ENCODE measurements at regions not wholly inside any gene's neighbourhood (a gene's known extent, or its start where the extent isn't known, plus 50 kb on each side); places are given as distances from the start of the nearest gene placed in this dataset.

DNA sequence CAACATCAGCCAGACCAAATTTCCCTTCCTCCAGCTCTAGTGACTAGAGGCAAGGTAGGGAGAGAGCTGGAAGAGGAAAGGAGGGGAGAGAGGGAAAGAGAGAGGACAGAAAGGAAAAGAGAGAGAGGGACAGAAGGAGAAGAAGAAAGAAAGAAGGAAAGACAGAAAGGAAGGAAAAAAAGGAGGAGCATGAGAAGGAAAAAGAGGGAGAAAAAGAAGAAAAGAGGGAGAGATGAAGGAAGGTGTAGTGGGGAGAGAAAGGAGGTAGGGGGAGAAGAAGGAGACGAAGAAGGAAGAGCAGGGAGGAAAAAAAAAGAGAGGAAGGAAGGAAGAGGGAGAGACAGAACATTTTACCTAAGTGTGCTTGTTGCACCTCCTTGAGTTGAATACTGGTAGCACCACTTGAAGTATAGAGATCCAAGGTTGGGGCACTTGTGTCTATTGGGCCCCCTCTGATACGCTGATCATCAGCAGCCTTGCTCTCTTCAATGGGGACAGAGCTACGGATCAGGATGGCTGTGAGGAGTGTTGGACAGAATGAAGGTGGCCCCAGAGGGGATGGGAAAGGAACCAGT lies 232.5 kb downstream of the SUDS3 start:
- no peak for DNase-seq (ENCODE audit: low read depth)

DNA sequence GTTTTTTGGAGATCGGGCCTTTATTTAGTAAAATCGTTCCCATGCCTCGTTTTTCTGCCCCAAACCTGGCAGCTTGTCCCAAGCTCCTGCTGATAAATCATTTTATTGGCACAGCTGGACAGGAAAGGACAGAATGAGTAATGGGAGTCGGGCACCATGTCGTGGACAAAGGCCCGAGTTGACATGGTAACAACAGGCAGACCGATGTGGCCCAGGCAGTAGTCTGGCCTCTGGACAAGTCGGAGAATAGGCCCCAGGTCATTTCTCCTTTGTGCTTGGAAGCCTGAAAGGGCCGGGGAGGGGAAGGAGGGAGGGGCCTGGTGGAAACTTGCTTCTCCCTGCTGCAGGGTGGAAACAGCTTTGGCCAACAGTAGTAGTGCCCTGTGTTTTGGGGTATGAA lies 234.9 kb downstream of the SUDS3 start:
- no peak for DNase-seq (ENCODE audit: low read depth)

DNA sequence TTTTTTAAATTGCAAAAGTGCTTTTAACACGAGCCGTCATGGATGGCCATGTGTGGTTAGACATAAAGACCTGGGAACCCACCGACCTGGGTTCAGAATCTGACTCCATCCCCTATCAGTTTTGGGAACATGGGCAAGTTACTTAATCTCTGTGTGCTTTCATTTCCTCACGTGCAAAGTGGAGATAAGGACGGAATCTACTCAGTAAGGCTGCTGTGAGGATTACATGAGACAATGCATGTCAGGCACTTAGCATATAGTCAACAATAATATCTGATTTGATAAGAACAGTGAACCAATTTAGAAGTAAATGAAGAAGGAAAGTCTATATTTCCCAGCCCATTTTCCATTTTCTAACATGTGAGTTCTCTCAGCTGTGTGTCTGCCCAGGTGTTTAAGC lies 235.4 kb downstream of the SUDS3 start:
- no peak for DNase-seq (ENCODE audit: low read depth)

- DNase-seq (ENCODE audit: low read depth) = no peak
Observed at GRCh38 chr12:118617611-118618450, 241.5 kb downstream of the SUDS3 start.

GRCh38 chr12:118618695-118619094 lies 242.3 kb downstream of the SUDS3 start:
- DNase-seq (ENCODE audit: low read depth) = no peak

DNA sequence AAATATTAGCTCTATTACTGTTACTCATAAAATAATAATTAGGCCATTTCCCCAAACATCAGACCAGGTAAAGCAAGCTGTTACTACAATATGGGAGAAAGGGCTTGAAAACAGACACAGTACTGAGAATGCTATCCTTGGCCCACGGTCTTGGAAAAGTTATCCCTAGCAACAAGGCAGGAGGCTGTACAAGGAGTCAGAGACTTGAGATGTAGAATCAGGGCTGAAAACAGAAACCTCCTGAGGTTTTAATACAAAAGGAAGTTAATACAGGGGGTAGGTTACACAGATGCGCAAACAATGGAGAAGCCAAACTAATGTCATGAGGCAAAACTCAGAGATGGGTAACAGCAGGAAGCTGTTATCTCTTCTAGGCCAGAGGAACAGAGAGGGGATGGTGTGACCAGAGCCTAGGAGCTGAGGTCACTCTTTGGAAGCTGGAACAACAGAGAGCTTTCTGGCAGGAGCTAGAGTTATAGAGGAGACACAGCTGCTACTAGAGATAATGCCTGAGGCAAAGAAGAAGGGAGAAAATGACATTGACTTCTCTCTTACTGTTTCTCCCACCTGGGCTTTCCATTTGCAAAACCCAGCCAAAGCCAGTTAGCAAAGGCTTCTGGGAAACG lies 248.8 kb downstream of the SUDS3 start:
- DNase-seq (ENCODE audit: low read depth) = no peak

DNA sequence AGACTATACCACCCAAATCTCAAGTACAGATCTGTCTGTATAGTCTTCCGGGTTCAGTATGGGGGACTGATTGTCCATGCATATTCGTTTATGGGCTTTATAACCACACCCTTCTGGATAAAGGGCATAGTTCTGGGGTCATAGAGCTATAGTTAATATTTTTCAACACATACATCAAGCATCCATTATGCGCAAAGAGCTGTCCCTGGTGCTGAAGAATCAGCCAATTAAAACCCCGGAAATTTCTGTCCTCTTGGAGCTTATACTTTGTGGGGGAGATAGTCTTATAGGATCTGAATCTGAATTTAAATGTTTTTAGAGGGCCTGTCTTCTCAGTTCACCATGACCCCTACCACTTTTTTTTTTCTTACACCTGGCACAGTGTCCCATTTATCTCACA lies 256.7 kb downstream of the SUDS3 start:
- no peak for DNase-seq (ENCODE audit: low read depth)

GRCh38 chr12:118635276-118635675 lies 258.9 kb downstream of the SUDS3 start:
- DNase-seq (ENCODE audit: low read depth) = no peak

DNA sequence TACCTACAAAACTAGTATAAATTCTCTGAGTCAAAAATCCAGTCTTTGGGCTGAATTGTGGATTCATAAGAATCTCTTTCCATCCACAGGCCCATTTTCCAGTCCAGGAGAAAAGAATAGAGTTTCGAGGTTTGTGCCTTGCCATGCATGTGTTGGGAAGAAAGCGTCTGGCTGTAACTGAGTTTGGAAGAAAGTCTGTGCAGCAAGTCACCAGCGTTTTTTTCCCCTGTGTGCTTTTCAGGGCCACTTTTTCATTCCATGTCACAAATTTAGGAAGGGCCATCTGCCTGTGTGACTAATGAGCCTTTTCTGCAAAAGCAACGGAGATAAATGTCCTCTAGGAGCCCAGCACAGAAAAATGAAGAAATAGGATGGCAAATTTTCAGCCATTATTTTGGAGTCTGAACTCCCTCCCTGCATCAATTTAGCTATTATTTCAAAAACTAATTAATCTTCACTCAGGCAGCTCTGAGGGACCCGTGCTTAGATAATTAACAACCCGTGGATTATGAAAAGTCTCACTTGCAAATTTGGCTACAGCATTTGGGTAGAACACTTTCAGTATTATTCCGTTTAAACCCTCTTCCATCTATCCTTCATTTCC lies 261.5 kb downstream of the SUDS3 start:
- no peak for DNase-seq (ENCODE audit: low read depth)

GRCh38 chr12:118641249-118641648 lies 264.9 kb downstream of the SUDS3 start:
- DNase-seq (ENCODE audit: low read depth) = no peak

GRCh38 chr12:118645219-118645618 lies 268.9 kb downstream of the SUDS3 start:
- no peak for DNase-seq (ENCODE audit: low read depth)

GRCh38 chr12:118649765-118650585 lies 273.6 kb downstream of the SUDS3 start:
- DNase-seq (ENCODE audit: low read depth) = no peak

GRCh38 chr12:118650586-118650960 lies 274.2 kb downstream of the SUDS3 start:
- no peak for DNase-seq (ENCODE audit: low read depth)

- DNase-seq (ENCODE audit: low read depth) = no peak
Observed at GRCh38 chr12:118651487-118651886, 275.1 kb downstream of the SUDS3 start.

- DNase-seq (ENCODE audit: low read depth) = no peak
Observed at GRCh38 chr12:118655588-118655987, 279.2 kb downstream of the SUDS3 start.

DNA sequence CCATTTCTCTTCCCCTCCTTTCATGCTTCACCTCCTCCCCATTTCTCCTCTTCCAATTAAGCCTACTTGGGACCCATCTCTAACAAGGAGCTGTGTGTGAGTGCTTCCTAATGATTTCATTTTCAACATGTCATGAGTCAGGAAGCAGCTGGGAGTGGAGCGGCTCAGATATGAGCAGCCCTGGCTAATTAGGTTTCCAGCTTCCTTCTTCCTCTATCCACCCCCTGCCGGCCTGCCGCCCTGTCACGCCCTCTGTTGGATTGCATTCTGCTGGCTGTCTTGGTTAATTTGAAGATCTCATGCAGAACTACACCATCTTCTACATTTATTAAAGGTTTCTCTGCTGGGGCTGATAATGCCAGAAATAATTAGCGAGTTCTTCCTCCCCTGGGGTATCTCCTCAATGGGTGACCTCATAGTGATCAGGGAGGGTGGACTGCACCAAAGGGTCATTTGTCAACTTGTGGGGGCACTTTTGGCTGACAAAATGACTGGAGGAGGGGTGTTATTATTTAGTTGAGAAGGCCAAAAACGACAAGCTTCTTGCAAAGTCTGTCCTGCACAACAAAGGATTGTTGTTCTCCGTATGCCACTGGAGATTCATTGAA lies 300.9 kb upstream of the SRRM4 start:
- peak; percentile 25 for DNase-seq (ENCODE audit: low read depth)

DNA sequence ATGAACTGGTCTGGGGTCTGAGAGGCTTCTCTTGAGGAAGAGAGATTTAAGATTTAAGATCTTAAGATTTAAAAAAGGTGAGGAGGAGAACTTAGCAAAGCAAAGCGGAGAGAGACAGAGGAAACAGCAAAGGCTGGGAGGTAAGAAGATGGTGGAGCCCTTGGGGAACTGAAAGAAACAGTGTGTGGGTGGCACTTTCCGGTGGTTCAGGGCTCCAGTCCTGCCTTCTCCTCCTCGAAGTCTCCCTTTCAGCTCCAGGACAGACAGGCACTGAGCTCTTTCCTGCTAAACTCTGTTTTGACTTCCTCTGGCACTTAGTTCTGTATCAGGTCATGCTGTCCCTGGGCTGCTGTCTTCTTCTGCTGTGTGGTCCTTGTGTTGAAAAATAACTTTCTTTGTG lies 298.7 kb upstream of the SRRM4 start:
- no peak for DNase-seq (ENCODE audit: low read depth)

DNA sequence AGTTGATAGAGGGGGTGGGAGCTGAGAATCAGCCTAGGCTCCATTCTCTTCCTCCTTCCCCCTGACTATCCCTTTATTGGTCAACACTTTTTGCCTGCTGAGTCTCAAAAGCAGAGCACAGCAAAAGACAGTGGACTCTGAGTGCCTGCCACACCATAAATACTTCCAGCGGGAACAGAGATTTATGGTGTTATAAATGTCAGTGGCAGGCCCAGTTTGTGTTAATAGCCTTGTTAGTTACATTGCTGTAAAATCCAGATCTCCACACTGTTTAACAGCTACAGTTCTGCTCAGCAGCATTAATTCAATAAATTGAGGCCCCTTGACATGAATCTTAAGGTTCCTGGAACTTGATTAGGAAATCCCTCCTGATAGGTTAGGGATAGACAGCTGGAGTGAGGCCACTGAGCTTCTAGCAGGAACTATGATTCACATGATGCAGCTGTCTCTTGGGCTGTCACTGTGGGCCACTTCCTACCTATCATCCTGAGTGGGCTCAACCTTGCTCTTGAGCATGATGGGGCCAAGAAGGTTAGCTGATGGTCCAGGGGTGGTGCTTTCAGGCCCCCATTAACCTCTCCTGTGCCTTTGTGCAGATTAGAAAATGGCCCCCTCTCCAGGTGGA lies 295.2 kb upstream of the SRRM4 start:
- no peak for DNase-seq (ENCODE audit: low read depth)

GRCh38 chr12:118689793-118690192 lies 291.5 kb upstream of the SRRM4 start:
- no peak for DNase-seq (ENCODE audit: low read depth)

DNA sequence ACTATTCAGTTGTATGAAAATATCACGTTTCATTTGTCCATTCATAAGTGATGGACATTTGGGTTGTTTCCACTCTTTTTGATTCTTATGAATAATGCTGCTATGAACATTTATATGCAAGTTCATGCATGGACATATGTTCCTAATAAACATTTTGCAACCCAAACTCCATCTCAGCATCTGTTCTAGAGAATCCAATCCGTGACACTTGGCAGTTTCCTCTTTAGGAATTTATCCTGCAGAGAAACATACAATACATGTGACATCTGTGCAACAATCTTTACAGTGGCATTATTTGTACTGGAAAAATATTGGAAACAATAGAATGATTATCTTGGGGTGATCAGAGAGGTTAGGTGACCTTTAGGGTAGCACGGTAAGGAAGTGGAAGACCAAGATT lies 290.8 kb upstream of the SRRM4 start:
- no peak for DNase-seq (ENCODE audit: low read depth)

- no peak for DNase-seq (ENCODE audit: low read depth)
Observed at GRCh38 chr12:118694128-118694775, 287.1 kb upstream of the SRRM4 start.

All from CMK (cell line).